ENCODE measurements at regions not wholly inside any gene's neighbourhood (a gene's known extent, or its start where the extent isn't known, plus 50 kb on each side); places are given as distances from the start of the nearest gene placed in this dataset.

GRCh38 chr5:56482363-56482762, 249.2 kb upstream of the ANKRD55 start:
- no peak for DNase-seq (ENCODE audit: low read depth in 2 of 2)

- DNase-seq (ENCODE audit: low read depth in 2 of 2) = no peak
These were observed 248.6 kb upstream of the ANKRD55 start for GRCh38 chr5:56481428-56482357.

GRCh38 chr5:56480705-56481427, 247.7 kb upstream of the ANKRD55 start:
- no peak for DNase-seq (ENCODE audit: low read depth in 2 of 2)

GRCh38 chr5:56480078-56480704, 247.1 kb upstream of the ANKRD55 start:
- no peak for DNase-seq (ENCODE audit: low read depth in 2 of 2)

GRCh38 chr5:56479696-56480077, 246.6 kb upstream of the ANKRD55 start:
- DNase-seq (ENCODE audit: low read depth in 2 of 2) = no peak

GRCh38 chr5:56479126-56479525, 246.0 kb upstream of the ANKRD55 start:
- DNase-seq (ENCODE audit: low read depth in 2 of 2) = no peak

GRCh38 chr5:56478062-56478461, 244.9 kb upstream of the ANKRD55 start:
- DNase-seq (ENCODE audit: low read depth in 2 of 2) = no peak

- no peak for DNase-seq (ENCODE audit: low read depth in 2 of 2)
These were observed 243.3 kb upstream of the ANKRD55 start for GRCh38 chr5:56476487-56476856.

- DNase-seq (ENCODE audit: low read depth in 2 of 2) = no peak
These were observed 242.8 kb upstream of the ANKRD55 start for GRCh38 chr5:56475689-56476486.

- DNase-seq (ENCODE audit: low read depth in 2 of 2) = no peak
These were observed 238.6 kb upstream of the ANKRD55 start for GRCh38 chr5:56471707-56472106.

GRCh38 chr5:56470007-56470406, 236.9 kb upstream of the ANKRD55 start:
- no peak for DNase-seq (ENCODE audit: low read depth in 2 of 2)

- DNase-seq (ENCODE audit: low read depth in 2 of 2) = no peak
These were observed 235.1 kb upstream of the ANKRD55 start for GRCh38 chr5:56468277-56468676.

- no peak for DNase-seq (ENCODE audit: low read depth in 2 of 2)
These were observed 234.1 kb upstream of the ANKRD55 start for GRCh38 chr5:56467176-56467717.

GRCh38 chr5:56466136-56466816, 233.1 kb upstream of the ANKRD55 start:
- no peak for DNase-seq (ENCODE audit: low read depth in 2 of 2)

GRCh38 chr5:56465769-56466135, 232.6 kb upstream of the ANKRD55 start:
- DNase-seq (ENCODE audit: low read depth in 2 of 2) = no peak

GRCh38 chr5:56464935-56465768, 232.0 kb upstream of the ANKRD55 start:
- no peak for DNase-seq (ENCODE audit: low read depth in 2 of 2)

GRCh38 chr5:56463944-56464571, 230.9 kb upstream of the ANKRD55 start:
- no peak for DNase-seq (ENCODE audit: low read depth in 2 of 2)

- DNase-seq (ENCODE audit: low read depth in 2 of 2) = no peak
These were observed 228.5 kb upstream of the ANKRD55 start for GRCh38 chr5:56461584-56461983.

- no peak for DNase-seq (ENCODE audit: low read depth in 2 of 2)
These were observed 227.6 kb upstream of the ANKRD55 start for GRCh38 chr5:56460681-56461191.

Data from stimulated activated CD8-positive, alpha-beta memory T cell treated with anti-CD3 and anti-CD28 coated beads, Interleukin-2, amount 100 ng/mL, for 1 hour (primary cell).